ENCODE measurements at regions not wholly inside any gene's neighbourhood (a gene's known extent, or its start where the extent isn't known, plus 50 kb on each side); places are given as distances from the start of the nearest gene placed in this dataset.

DNA sequence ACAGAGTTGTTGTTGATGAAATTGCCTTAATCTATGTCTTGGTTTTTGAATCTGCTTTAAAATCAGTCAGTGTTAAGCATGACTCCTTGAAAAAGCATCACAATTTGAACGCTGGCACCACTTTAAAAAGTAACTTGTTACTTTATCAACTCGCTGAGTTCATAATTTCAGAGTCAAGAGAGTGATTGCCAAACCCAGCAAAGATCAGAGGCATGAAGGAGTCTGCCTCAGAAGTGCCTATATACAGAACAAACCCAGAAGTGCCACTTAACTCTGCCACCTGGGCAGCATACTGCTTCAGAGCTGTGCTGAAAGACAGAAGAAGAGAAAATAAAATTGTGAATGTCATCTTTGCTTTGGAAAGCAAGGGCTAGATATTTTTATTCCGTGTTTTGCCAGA lies 73.6 kb upstream of the HCRTR2 start:
- DNase-seq (ENCODE audit: low spot score), result no peak
- no peaks in the 10 kb centered on the region for H3K36me3 ChIP-seq (ENCODE audit: control insufficient read depth in 4 of 4, insufficient read depth in 3 of 4, low read depth in 1 of 4, low read length in 3 of 4)
- H3K9ac ChIP-seq (ENCODE audit: low read depth in 1 of 2, low read length in 2 of 2), result no peak overlapping the region
- H3K27me3 ChIP-seq (ENCODE audit: control insufficient read depth in 4 of 4, insufficient read depth in 4 of 4, low read length in 3 of 4), result no peaks in the 10 kb centered on the region
- no peaks in the 10 kb centered on the region for H3K9me3 ChIP-seq (ENCODE audit: control insufficient read depth in 4 of 4, low read length in 3 of 4)
- no peak for TF ChIP-seq SP1 (IDR thresholded peaks at IDR 0.05)
- TF ChIP-seq, protein P1, sequence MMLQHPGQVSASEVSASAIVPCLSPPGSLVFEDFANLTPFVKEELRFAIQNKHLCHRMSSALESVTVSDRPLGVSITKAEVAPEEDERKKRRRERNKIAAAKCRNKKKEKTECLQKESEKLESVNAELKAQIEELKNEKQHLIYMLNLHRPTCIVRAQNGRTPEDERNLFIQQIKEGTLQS (IDR thresholded peaks at IDR 0.05), result no peak
- TF ChIP-seq EGR1 (IDR thresholded peaks at IDR 0.05; ENCODE audit: low read depth in 2 of 2), result no peak
- TF ChIP-seq YY1 (IDR thresholded peaks at IDR 0.05), result no peak
- TF ChIP-seq, protein P2, sequence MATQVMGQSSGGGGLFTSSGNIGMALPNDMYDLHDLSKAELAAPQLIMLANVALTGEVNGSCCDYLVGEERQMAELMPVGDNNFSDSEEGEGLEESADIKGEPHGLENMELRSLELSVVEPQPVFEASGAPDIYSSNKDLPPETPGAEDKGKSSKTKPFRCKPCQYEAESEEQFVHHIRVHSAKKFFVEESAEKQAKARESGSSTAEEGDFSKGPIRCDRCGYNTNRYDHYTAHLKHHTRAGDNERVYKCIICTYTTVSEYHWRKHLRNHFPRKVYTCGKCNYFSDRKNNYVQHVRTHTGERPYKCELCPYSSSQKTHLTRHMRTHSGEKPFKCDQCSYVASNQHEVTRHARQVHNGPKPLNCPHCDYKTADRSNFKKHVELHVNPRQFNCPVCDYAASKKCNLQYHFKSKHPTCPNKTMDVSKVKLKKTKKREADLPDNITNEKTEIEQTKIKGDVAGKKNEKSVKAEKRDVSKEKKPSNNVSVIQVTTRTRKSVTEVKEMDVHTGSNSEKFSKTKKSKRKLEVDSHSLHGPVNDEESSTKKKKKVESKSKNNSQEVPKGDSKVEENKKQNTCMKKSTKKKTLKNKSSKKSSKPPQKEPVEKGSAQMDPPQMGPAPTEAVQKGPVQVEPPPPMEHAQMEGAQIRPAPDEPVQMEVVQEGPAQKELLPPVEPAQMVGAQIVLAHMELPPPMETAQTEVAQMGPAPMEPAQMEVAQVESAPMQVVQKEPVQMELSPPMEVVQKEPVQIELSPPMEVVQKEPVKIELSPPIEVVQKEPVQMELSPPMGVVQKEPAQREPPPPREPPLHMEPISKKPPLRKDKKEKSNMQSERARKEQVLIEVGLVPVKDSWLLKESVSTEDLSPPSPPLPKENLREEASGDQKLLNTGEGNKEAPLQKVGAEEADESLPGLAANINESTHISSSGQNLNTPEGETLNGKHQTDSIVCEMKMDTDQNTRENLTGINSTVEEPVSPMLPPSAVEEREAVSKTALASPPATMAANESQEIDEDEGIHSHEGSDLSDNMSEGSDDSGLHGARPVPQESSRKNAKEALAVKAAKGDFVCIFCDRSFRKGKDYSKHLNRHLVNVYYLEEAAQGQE (IDR thresholded peaks at IDR 0.05), result no peak
- TF ChIP-seq FOXA2 (IDR thresholded peaks at IDR 0.05), result no peak
- TF ChIP-seq RXRA (IDR thresholded peaks at IDR 0.05), result no peak
- TF ChIP-seq JUND (IDR thresholded peaks at IDR 0.05), result no peak
- TF ChIP-seq, protein P3, sequence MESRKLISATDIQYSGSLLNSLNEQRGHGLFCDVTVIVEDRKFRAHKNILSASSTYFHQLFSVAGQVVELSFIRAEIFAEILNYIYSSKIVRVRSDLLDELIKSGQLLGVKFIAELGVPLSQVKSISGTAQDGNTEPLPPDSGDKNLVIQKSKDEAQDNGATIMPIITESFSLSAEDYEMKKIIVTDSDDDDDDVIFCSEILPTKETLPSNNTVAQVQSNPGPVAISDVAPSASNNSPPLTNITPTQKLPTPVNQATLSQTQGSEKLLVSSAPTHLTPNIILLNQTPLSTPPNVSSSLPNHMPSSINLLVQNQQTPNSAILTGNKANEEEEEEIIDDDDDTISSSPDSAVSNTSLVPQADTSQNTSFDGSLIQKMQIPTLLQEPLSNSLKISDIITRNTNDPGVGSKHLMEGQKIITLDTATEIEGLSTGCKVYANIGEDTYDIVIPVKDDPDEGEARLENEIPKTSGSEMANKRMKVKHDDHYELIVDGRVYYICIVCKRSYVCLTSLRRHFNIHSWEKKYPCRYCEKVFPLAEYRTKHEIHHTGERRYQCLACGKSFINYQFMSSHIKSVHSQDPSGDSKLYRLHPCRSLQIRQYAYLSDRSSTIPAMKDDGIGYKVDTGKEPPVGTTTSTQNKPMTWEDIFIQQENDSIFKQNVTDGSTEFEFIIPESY (IDR thresholded peaks at IDR 0.05), result no peak
- H3K4me3 ChIP-seq (ENCODE audit: low read depth in 1 of 3, low read length in 3 of 3), result no peak overlapping the region
- H3K4me1 ChIP-seq (ENCODE audit: control insufficient read depth in 4 of 4, insufficient read depth in 4 of 4, low read length in 3 of 4), result no peaks in the 10 kb centered on the region
- 40% methylated on average over 3 of the region's 3 CpGs for WGBS
- no peak overlapping the region for H3K27ac ChIP-seq (ENCODE audit: low read depth in 1 of 2, low read length in 2 of 2)

DNA sequence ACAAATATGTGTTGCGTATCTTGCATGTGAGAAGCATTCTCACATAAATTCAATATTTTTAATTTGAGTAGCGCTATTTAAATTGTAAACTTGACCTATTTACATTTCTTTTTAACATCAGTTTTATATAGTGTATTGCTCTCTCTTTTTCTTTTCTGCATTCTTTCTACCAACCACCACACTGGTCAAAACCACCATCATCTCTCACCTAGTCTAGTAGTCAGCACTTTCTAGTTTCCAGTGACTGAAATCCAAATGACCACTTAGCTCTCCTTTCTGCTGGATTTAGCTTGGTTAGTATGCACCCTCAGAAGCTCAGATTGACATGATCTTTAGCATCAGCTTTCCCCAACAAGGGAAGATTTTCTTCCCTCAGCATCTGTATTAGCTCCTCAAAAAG lies 73.2 kb upstream of the HCRTR2 start:
- no peaks in the 10 kb centered on the region for H3K27me3 ChIP-seq (ENCODE audit: control insufficient read depth in 4 of 4, insufficient read depth in 4 of 4, low read length in 3 of 4)
- H3K36me3 ChIP-seq (ENCODE audit: control insufficient read depth in 4 of 4, insufficient read depth in 3 of 4, low read depth in 1 of 4, low read length in 3 of 4), result no peaks in the 10 kb centered on the region
- WGBS, result 83% methylated on average over 2 of the region's 2 CpGs
- H3K9ac ChIP-seq (ENCODE audit: low read depth in 1 of 2, low read length in 2 of 2), result no peak overlapping the region
- H3K27ac ChIP-seq (ENCODE audit: low read depth in 1 of 2, low read length in 2 of 2), result no peak overlapping the region
- H3K4me1 ChIP-seq (ENCODE audit: control insufficient read depth in 4 of 4, insufficient read depth in 4 of 4, low read length in 3 of 4), result no peaks in the 10 kb centered on the region
- TF ChIP-seq HNF4A (conservative IDR thresholded peaks at IDR 0.05), result no peak
- TF ChIP-seq, protein P3 (IDR thresholded peaks at IDR 0.05), result no peak
- TF ChIP-seq SP1 (IDR thresholded peaks at IDR 0.05), result no peak
- no peak for TF ChIP-seq NR2F2 (IDR thresholded peaks at IDR 0.05)
- TF ChIP-seq, protein P2 (IDR thresholded peaks at IDR 0.05), result no peak
- TF ChIP-seq, protein P4, sequence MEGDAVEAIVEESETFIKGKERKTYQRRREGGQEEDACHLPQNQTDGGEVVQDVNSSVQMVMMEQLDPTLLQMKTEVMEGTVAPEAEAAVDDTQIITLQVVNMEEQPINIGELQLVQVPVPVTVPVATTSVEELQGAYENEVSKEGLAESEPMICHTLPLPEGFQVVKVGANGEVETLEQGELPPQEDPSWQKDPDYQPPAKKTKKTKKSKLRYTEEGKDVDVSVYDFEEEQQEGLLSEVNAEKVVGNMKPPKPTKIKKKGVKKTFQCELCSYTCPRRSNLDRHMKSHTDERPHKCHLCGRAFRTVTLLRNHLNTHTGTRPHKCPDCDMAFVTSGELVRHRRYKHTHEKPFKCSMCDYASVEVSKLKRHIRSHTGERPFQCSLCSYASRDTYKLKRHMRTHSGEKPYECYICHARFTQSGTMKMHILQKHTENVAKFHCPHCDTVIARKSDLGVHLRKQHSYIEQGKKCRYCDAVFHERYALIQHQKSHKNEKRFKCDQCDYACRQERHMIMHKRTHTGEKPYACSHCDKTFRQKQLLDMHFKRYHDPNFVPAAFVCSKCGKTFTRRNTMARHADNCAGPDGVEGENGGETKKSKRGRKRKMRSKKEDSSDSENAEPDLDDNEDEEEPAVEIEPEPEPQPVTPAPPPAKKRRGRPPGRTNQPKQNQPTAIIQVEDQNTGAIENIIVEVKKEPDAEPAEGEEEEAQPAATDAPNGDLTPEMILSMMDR (IDR thresholded peaks at IDR 0.05; ENCODE audit: low read depth, low read length, missing input control), result no peak
- no peak for TF ChIP-seq RAD21 (IDR thresholded peaks at IDR 0.05)
- no peak for TF ChIP-seq FOXA2 (IDR thresholded peaks at IDR 0.05)
- no peak for TF ChIP-seq FOXA1 (IDR thresholded peaks at IDR 0.05)
- no peak for TF ChIP-seq GABPA (IDR thresholded peaks at IDR 0.05 in 1 of 2, conservative IDR thresholded peaks at IDR 0.05 in 1 of 2)
- no peak for TF ChIP-seq RXRA (IDR thresholded peaks at IDR 0.05)
- TF ChIP-seq JUND (IDR thresholded peaks at IDR 0.05), result no peak
- TF ChIP-seq YY1 (IDR thresholded peaks at IDR 0.05), result no peak
- DNase-seq (ENCODE audit: low spot score), result no peak
- H3K9me3 ChIP-seq (ENCODE audit: control insufficient read depth in 4 of 4, low read length in 3 of 4), result no peaks in the 10 kb centered on the region
- no peak overlapping the region for H3K4me3 ChIP-seq (ENCODE audit: low read depth in 1 of 3, low read length in 3 of 3)
